Type B pancreatic cell (in vitro differentiated cells): ENCODE measurements at regions not wholly inside any gene's neighbourhood (a gene's known extent, or its start where the extent isn't known, plus 50 kb on each side); places are given as distances from the start of the nearest gene placed in this dataset.

ENCODE experiments used
- DNase-seq: peaks from one replicate; pipeline ENCODE4 v3.0.0; 2021; ENCODE audit warnings: mixed read lengths; ENCODE audit not compliant: unreplicated experiment; ENCODE audit errors: extremely low spot score
- H3K27ac Mint-ChIP-seq: 2 replicates; pipeline ENCODE4 v1.8.0; 2021; ENCODE audit warnings: mild to moderate bottlenecking, mixed read lengths
- H3K27me3 Mint-ChIP-seq: 2 replicates; pipeline ENCODE4 v1.8.0; 2021; ENCODE audit warnings: mixed read lengths
- H3K36me3 Mint-ChIP-seq: 2 replicates; pipeline ENCODE4 v1.8.0; 2021; ENCODE audit warnings: mixed read lengths
- H3K4me1 Mint-ChIP-seq: one replicate; pipeline ENCODE4 v1.8.0; 2021; ENCODE audit warnings: mixed read lengths; ENCODE audit not compliant: unreplicated experiment
- H3K4me3 Mint-ChIP-seq: 2 replicates; pipeline ENCODE4 v1.8.0; 2021; ENCODE audit warnings: mild to moderate bottlenecking, mixed read lengths
- H3K9me3 Mint-ChIP-seq: 2 replicates; pipeline ENCODE4 v1.8.0; 2021; ENCODE audit warnings: mixed read lengths
- TF ChIP-seq, protein P1 (sequence below): fragments of 200-600 bp; sonication (generic); conservative IDR thresholded peaks from 2 replicates; pipeline ENCODE4 v1.5.0; 2021; ENCODE audit warnings: antibody characterized with exemption, mild to moderate bottlenecking

DNA sequence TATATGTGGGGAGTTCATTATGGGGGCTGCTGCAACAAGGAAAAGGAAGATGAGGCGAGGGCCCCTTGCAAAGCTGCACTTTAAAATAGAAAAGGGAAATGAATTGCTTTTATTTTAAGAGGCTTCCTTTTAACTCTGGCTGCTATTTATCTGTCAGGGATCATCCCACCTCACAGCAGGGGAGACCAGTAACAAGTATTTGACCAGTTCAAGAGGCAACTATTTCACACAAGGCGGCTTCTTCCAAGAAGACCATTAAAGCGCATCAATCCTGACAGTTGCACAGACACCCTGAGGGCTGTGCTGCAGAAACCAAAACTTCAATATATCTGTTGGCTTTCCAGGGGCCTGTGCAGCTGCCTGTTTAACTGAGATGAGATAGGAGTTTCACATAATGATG, 1009.2 kb downstream of the SORCS3 start:
- Mint-ChIP-seq H3K9me3 (no peaks in the 10 kb centered on the region), H3K36me3 (no peaks in the 10 kb centered on the region), H3K4me1 (peaks cover 17% of the 10 kb centered on the region), H3K4me3 (no peak overlapping the region), H3K27ac (no peak overlapping the region), H3K27me3 (no peaks in the 10 kb centered on the region)
- no peak for DNase-seq
- TF ChIP-seq, protein P1, sequence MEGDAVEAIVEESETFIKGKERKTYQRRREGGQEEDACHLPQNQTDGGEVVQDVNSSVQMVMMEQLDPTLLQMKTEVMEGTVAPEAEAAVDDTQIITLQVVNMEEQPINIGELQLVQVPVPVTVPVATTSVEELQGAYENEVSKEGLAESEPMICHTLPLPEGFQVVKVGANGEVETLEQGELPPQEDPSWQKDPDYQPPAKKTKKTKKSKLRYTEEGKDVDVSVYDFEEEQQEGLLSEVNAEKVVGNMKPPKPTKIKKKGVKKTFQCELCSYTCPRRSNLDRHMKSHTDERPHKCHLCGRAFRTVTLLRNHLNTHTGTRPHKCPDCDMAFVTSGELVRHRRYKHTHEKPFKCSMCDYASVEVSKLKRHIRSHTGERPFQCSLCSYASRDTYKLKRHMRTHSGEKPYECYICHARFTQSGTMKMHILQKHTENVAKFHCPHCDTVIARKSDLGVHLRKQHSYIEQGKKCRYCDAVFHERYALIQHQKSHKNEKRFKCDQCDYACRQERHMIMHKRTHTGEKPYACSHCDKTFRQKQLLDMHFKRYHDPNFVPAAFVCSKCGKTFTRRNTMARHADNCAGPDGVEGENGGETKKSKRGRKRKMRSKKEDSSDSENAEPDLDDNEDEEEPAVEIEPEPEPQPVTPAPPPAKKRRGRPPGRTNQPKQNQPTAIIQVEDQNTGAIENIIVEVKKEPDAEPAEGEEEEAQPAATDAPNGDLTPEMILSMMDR: no peak

DNA sequence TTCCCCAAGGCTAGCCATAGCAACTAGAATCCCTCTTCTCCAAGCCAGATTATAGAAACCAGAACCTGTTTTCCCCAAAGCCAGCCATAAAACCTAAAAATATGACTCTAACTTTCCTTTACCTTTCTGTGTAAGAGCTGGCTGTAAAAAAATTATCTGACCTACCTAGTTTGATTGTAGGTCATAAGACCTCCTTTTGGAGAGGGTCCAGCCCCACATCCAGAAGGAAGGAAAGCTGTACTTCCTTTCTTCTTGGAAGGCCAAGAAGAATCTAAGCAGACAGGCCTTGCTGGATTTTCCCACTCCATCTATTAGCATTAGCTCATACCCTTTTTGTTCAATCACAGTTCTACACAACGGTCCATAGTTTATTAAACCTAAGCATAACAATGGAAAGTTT, 1006.3 kb downstream of the SORCS3 start:
- Mint-ChIP-seq H3K4me1 (peaks cover 22% of the 10 kb centered on the region), H3K4me3 (no peak overlapping the region), H3K9me3 (no peaks in the 10 kb centered on the region), H3K36me3 (no peaks in the 10 kb centered on the region), H3K27ac (no peak overlapping the region), H3K27me3 (no peaks in the 10 kb centered on the region)
- TF ChIP-seq, protein P1: no peak
- no peak for DNase-seq

DNA sequence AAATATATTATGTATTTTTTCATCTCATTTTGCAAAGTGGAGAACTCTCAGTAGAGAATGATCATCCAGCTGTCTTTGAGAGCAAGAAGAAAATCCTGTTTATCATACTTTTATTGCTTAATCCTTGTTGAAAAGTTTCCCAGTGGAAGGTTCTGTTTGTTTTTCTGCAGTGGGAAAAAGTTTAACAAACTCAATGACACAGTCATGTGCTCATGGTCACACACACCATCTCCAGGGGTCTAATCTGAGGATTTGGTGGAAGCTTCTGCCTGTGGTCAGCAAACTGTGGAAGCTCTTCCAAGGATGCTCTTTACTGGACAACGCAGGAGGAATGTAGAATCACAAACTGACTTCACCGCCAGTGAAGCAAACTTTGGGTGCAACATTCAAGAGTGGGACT, 1003.9 kb downstream of the SORCS3 start:
- H3K27ac Mint-ChIP-seq: no peak overlapping the region
- no peak for DNase-seq
- no peaks in the 10 kb centered on the region for H3K27me3 Mint-ChIP-seq
- no peaks in the 10 kb centered on the region for H3K9me3 Mint-ChIP-seq
- no peaks in the 10 kb centered on the region for H3K36me3 Mint-ChIP-seq
- TF ChIP-seq, protein P1: no peak
- H3K4me1 Mint-ChIP-seq: peaks cover 10% of the 10 kb centered on the region
- no peak overlapping the region for H3K4me3 Mint-ChIP-seq

DNA sequence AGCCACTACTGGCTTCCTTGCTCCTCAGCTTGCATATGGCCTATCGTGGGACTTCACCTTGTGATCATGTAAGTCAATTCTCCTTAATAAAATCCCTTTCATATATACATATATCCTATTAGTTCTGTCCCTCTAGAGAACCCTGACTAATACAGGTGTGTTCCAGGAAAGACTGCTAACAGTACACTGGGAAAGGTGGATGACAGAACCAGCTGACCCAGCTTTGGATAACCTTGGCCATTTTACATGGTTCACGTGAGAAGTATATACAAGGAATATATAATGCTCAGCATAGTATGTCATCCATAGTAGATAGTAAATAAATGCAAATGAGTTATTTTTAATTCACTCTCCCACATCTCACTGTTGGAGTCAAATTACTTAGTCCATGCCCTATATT, 1003.5 kb downstream of the SORCS3 start:
- Mint-ChIP-seq H3K9me3 (no peaks in the 10 kb centered on the region), H3K36me3 (no peaks in the 10 kb centered on the region), H3K4me3 (no peak overlapping the region), H3K27me3 (no peaks in the 10 kb centered on the region), H3K27ac (no peak overlapping the region), H3K4me1 (peaks cover 6% of the 10 kb centered on the region)
- no peak for DNase-seq
- TF ChIP-seq, protein P1: no peak

DNA sequence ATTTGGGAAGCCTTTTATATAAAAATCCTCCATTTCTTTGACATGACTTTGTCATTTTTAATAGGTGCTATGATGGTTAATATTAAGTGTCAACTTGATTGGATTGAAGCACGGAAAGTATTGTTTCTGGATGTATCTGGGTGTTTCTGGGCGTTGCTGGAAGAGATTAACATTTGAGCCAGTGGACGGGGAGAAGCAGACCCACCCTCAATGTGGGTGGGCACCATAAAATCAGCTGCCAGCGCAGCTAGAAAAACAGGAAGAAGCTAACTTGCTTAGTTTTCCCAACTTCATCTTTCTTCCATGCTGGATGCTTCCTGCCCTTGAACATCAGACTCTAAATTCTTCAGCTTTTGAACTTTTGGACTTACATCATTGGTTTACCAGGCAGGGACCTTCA, 1003.0 kb downstream of the SORCS3 start:
- Mint-ChIP-seq H3K9me3 (no peaks in the 10 kb centered on the region), H3K36me3 (no peaks in the 10 kb centered on the region), H3K4me3 (no peak overlapping the region), H3K27me3 (no peaks in the 10 kb centered on the region), H3K27ac (no peak overlapping the region), H3K4me1 (peaks cover 5% of the 10 kb centered on the region)
- TF ChIP-seq, protein P1: no peak
- no peak for DNase-seq

DNA sequence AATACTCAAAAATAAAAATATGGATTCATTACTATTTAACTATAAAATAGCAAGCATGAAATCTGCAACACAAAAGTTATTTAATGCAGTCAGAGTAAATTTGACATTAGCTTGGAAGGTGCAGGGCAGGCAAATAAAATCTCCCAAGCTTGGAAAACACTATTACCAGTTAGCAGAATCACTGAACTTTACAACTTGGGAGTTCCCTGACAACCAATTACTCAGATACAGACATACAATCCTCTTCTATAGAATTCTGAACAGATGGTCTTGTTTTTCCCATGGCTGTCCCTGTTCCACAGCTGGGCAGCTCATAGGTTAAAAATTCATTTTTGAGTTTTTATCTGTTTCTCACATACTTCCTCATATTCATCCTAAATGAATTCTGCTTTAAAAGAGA, 1002.6 kb downstream of the SORCS3 start:
- Mint-ChIP-seq H3K27ac (no peak overlapping the region), H3K36me3 (no peaks in the 10 kb centered on the region), H3K9me3 (no peaks in the 10 kb centered on the region), H3K4me1 (peaks cover 5% of the 10 kb centered on the region), H3K27me3 (no peaks in the 10 kb centered on the region), H3K4me3 (no peak overlapping the region)
- TF ChIP-seq, protein P1: no peak
- no peak for DNase-seq
